GM23338 (cell line): ENCODE measurements at regions not wholly inside any gene's neighbourhood (a gene's known extent, or its start where the extent isn't known, plus 50 kb on each side); places are given as distances from the start of the nearest gene placed in this dataset.

Experiments used
- ATAC-seq: fragments of 200-7000 bp; cut with Tn5 transposase; 3 replicates; pipeline ENCODE4 v1.9.1; 2020
- DNase-seq: peaks from one replicate; pipeline ENCODE4 v3.0.0-alpha.2; 2015; ENCODE audit warnings: low spot score
- H2AFZ ChIP-seq: fragments of 200-600 bp; sonication (generic); 2 replicates; pipeline ENCODE4 v1.8.0; 2016; ENCODE audit warnings: antibody characterized with exemption, mild to moderate bottlenecking, moderate library complexity
- H3F3A ChIP-seq: fragments of 200-600 bp; sonication (generic); replicated peaks from 2 replicates; pipeline ENCODE4 v1.8.0; 2017; ENCODE audit warnings: antibody characterized with exemption, mixed run types, low read depth
- H3K27ac ChIP-seq: fragments of 200-600 bp; sonication (generic); 2 replicates; pipeline ENCODE4 v1.6.1; 2016; ENCODE audit warnings: low read depth
- H3K27me3 ChIP-seq: fragments of 200-600 bp; sonication (generic); 2 replicates; pipeline ENCODE4 v1.8.0; 2016; ENCODE audit warnings: mild to moderate bottlenecking, mixed run types, moderate library complexity; ENCODE audit not compliant: insufficient read depth
- H3K36me3 ChIP-seq: fragments of 200-600 bp; sonication (generic); 2 replicates; pipeline ENCODE4 v1.8.0; 2016; ENCODE audit warnings: mild to moderate bottlenecking; ENCODE audit not compliant: insufficient read depth
- H3K4me1 ChIP-seq: fragments of 200-600 bp; sonication (generic); 2 replicates; pipeline ENCODE4 v1.8.0; 2016; ENCODE audit warnings: mild to moderate bottlenecking, moderate library complexity; ENCODE audit not compliant: insufficient read depth
- H3K4me2 ChIP-seq: fragments of 200-600 bp; sonication (generic); 2 replicates; pipeline ENCODE4 v1.7.1; 2017; ENCODE audit warnings: mixed run types
- H3K4me3 ChIP-seq: fragments of 200-600 bp; sonication (generic); 2 replicates; pipeline ENCODE4 v1.6.1; 2016; ENCODE audit warnings: mixed run types
- H3K79me2 ChIP-seq: fragments of 200-600 bp; sonication (generic); replicated peaks from 2 replicates; pipeline ENCODE4 v1.8.0; 2017; ENCODE audit warnings: mild to moderate bottlenecking; ENCODE audit not compliant: insufficient read depth
- H3K9me2 ChIP-seq: fragments of 200-600 bp; sonication (generic); 2 replicates; pipeline ENCODE4 v1.8.0; 2017; ENCODE audit not compliant: insufficient read depth
- H4K20me1 ChIP-seq: fragments of 200-600 bp; sonication (generic); replicated peaks from 2 replicates; pipeline ENCODE4 v1.8.0; 2017; ENCODE audit warnings: mild to moderate bottlenecking; ENCODE audit not compliant: insufficient read depth
- H3K27ac Mint-ChIP-seq: 2 replicates; pipeline ENCODE4 v1.8.0; 2020; ENCODE audit warnings: inconsistent platforms, mild to moderate bottlenecking, moderate library complexity, mixed read lengths
- H3K27me3 Mint-ChIP-seq: 3 replicates; pipeline ENCODE4 v1.8.0; 2022; ENCODE audit warnings: low read depth, mild to moderate bottlenecking, moderate library complexity, mixed read lengths, inconsistent platforms; ENCODE audit not compliant: insufficient read depth, poor library complexity
- H3K36me3 Mint-ChIP-seq: 3 replicates; pipeline ENCODE4 v1.8.0; 2021; ENCODE audit warnings: low read depth, mild to moderate bottlenecking, inconsistent platforms, moderate library complexity, mixed read lengths
- H3K4me1 Mint-ChIP-seq: 3 replicates; pipeline ENCODE4 v1.8.0; 2020; ENCODE audit warnings: mild to moderate bottlenecking, inconsistent platforms, mixed read lengths
- H3K4me3 Mint-ChIP-seq: 3 replicates; pipeline ENCODE4 v1.8.0; 2021; ENCODE audit warnings: moderate library complexity, mild to moderate bottlenecking, inconsistent platforms, mixed read lengths
- H3K9me3 Mint-ChIP-seq: 3 replicates; pipeline ENCODE4 v1.8.0; 2020; ENCODE audit warnings: moderate library complexity, mild to moderate bottlenecking, inconsistent platforms, mixed read lengths
- EZH2phosphoT487 ChIP-seq: fragments of 200-600 bp; sonication (generic); IDR thresholded peaks from one replicate; pipeline ENCODE4 v1.8.1; 2018; ENCODE audit warnings: antibody characterized with exemption; ENCODE audit not compliant: unreplicated experiment
- JUNB ChIP-seq: IDR thresholded peaks from one replicate; pipeline ENCODE4 v1.6.1; 2016; ENCODE audit warnings: antibody characterized with exemption; ENCODE audit not compliant: unreplicated experiment
- NANOG ChIP-seq: IDR thresholded peaks from 2 replicates; pipeline ENCODE4 v1.6.1; 2016; ENCODE audit warnings: antibody characterized with exemption, borderline replicate concordance
- POLR2AphosphoS5 ChIP-seq: IDR thresholded peaks from 2 replicates; pipeline ENCODE4 v1.6.1; 2016; ENCODE audit warnings: antibody characterized with exemption, low read depth
- STAT1 ChIP-seq: IDR thresholded peaks from one replicate; pipeline ENCODE4 v1.6.1; 2016; ENCODE audit warnings: antibody characterized with exemption; ENCODE audit not compliant: unreplicated experiment
- TF ChIP-seq, protein P1 (sequence below): fragments of 250-450 bp; sonication (Bioruptor Pico); IDR thresholded peaks from 2 replicates; pipeline ENCODE4 v1.5.0; 2020; ENCODE audit warnings: mild to moderate bottlenecking, moderate library complexity
- TF ChIP-seq, protein P2 (sequence below), 2 experiments: fragments of 200-600 bp in 1 of 2; sonication (generic) in 1 of 2; conservative IDR thresholded peaks; 2 replicates each; pipeline versions ENCODE4 v1.5.1 to v1.6.1; 2016 to 2017; ENCODE audit warnings: antibody characterized with exemption in 2 of 2, low read depth in 2 of 2, mild to moderate bottlenecking in 2 of 2, moderate library complexity in 1 of 2

DNA sequence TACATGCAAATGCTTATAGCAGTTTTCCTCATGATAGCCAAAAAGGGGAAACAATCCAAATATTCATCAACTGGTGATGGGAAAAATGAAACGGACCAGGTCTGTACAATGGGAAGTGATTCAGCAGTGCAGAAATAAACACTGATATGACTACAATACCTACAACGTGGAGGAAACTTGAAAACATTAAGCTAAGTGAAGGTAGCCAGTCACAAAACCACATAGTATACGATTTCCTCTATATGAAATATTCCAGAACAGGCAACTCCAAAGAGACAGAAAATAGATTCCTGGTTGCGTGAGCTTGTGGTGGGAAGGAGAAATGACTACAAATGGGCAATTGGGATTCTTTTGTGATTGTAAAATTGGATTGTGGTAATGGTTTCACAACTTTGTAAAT is 263.1 kb upstream of the PITRM1 start (continued):
- TF ChIP-seq, protein P1, sequence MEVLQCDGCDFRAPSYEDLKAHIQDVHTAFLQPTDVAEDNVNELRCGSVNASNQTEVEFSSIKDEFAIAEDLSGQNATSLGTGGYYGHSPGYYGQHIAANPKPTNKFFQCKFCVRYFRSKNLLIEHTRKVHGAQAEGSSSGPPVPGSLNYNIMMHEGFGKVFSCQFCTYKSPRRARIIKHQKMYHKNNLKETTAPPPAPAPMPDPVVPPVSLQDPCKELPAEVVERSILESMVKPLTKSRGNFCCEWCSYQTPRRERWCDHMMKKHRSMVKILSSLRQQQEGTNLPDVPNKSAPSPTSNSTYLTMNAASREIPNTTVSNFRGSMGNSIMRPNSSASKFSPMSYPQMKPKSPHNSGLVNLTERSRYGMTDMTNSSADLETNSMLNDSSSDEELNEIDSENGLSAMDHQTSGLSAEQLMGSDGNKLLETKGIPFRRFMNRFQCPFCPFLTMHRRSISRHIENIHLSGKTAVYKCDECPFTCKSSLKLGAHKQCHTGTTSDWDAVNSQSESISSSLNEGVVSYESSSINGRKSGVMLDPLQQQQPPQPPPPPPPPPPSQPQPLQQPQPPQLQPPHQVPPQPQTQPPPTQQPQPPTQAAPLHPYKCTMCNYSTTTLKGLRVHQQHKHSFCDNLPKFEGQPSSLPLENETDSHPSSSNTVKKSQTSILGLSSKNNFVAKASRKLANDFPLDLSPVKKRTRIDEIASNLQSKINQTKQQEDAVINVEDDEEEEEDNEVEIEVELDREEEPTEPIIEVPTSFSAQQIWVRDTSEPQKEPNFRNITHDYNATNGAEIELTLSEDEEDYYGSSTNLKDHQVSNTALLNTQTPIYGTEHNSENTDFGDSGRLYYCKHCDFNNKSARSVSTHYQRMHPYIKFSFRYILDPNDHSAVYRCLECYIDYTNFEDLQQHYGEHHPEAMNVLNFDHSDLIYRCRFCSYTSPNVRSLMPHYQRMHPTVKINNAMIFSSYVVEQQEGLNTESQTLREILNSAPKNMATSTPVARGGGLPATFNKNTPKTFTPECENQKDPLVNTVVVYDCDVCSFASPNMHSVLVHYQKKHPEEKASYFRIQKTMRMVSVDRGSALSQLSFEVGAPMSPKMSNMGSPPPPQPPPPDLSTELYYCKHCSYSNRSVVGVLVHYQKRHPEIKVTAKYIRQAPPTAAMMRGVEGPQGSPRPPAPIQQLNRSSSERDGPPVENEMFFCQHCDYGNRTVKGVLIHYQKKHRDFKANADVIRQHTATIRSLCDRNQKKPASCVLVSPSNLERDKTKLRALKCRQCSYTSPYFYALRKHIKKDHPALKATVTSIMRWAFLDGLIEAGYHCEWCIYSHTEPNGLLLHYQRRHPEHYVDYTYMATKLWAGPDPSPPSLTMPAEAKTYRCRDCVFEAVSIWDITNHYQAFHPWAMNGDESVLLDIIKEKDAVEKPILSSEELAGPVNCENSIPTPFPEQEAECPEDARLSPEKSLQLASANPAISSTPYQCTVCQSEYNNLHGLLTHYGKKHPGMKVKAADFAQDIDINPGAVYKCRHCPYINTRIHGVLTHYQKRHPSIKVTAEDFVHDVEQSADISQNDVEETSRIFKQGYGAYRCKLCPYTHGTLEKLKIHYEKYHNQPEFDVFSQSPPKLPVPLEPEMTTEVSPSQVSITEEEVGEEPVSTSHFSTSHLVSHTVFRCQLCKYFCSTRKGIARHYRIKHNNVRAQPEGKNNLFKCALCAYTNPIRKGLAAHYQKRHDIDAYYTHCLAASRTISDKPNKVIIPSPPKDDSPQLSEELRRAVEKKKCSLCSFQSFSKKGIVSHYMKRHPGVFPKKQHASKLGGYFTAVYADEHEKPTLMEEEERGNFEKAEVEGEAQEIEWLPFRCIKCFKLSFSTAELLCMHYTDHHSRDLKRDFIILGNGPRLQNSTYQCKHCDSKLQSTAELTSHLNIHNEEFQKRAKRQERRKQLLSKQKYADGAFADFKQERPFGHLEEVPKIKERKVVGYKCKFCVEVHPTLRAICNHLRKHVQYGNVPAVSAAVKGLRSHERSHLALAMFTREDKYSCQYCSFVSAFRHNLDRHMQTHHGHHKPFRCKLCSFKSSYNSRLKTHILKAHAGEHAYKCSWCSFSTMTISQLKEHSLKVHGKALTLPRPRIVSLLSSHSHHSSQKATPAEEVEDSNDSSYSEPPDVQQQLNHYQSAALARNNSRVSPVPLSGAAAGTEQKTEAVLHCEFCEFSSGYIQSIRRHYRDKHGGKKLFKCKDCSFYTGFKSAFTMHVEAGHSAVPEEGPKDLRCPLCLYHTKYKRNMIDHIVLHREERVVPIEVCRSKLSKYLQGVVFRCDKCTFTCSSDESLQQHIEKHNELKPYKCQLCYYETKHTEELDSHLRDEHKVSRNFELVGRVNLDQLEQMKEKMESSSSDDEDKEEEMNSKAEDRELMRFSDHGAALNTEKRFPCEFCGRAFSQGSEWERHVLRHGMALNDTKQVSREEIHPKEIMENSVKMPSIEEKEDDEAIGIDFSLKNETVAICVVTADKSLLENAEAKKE (CRISPR knock-in tag), result no peak
- no peak for TF ChIP-seq JUNB

DNA sequence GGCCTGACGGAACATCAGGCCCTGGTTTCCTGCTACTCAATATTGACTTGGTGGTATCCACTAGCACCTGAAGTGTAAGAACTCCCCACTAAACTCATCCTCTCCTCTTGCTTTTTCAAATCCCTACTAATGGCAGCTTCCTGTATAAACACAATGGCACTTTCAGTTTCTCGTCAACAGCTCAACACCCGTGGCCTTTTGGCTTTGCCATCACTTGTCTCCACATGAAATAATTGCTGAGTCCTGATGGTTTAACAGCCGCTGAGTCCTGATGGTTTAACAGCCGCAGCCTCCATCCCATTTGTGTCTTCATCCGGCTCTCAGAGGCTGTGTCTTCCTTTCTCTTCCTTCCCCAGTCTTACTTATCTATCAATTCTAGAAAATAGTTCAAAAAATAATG is 261.4 kb upstream of the PITRM1 start:
- Mint-ChIP-seq H3K36me3 (peaks cover 8% of the 10 kb centered on the region), H3K9me3 (peaks cover 17% of the 10 kb centered on the region)
- no peak for ATAC-seq
- no peak for TF ChIP-seq STAT1
- TF ChIP-seq, protein P2, sequence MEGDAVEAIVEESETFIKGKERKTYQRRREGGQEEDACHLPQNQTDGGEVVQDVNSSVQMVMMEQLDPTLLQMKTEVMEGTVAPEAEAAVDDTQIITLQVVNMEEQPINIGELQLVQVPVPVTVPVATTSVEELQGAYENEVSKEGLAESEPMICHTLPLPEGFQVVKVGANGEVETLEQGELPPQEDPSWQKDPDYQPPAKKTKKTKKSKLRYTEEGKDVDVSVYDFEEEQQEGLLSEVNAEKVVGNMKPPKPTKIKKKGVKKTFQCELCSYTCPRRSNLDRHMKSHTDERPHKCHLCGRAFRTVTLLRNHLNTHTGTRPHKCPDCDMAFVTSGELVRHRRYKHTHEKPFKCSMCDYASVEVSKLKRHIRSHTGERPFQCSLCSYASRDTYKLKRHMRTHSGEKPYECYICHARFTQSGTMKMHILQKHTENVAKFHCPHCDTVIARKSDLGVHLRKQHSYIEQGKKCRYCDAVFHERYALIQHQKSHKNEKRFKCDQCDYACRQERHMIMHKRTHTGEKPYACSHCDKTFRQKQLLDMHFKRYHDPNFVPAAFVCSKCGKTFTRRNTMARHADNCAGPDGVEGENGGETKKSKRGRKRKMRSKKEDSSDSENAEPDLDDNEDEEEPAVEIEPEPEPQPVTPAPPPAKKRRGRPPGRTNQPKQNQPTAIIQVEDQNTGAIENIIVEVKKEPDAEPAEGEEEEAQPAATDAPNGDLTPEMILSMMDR (conservative IDR thresholded peaks at IDR 0.05; ENCODE audit: low read depth in 2 of 2), result no peak
- TF ChIP-seq POLR2AphosphoS5, result no peak
- no peak for TF ChIP-seq NANOG
- no peak for TF ChIP-seq EZH2phosphoT487
- no peak for TF ChIP-seq JUNB
- TF ChIP-seq, protein P1 (CRISPR knock-in tag), result no peak

More for the DNA sequence above, 261.4 kb upstream of the PITRM1 start:
- Histone ChIP-seq H3K27me3 (no peaks in the 10 kb centered on the region), H3K9me2 (no peaks in the 10 kb centered on the region), H3K27ac (no peak overlapping the region), H4K20me1 (no peaks in the 10 kb centered on the region), H2AFZ (no peak overlapping the region), H3K4me2 (no peak overlapping the region), H3F3A (no peaks in the 10 kb centered on the region), H3K4me3 (no peak overlapping the region), H3K79me2 (no peaks in the 10 kb centered on the region), H3K36me3 (no peaks in the 10 kb centered on the region), H3K4me1 (no peaks in the 10 kb centered on the region)
- Mint-ChIP-seq H3K4me1 (no peaks in the 10 kb centered on the region; the same call in 1 of the 3 replicates), H3K4me3 (no peak overlapping the region), H3K27me3 (peaks cover 1% of the 10 kb centered on the region), H3K27ac (no peak overlapping the region)
- DNase-seq, result no peak
